ENCODE measurements at regions not wholly inside any gene's neighbourhood (a gene's known extent, or its start where the extent isn't known, plus 50 kb on each side); places are given as distances from the start of the nearest gene placed in this dataset.

GRCh38 chr10:33674986-33675599, 340.6 kb upstream of the NRP1 start:
- DNase-seq (ENCODE audit: low spot score), result no peak
- TF ChIP-seq CTCF (IDR thresholded peaks at IDR 0.05), result no peak
- no peaks in the 10 kb centered on the region for H3K27me3 ChIP-seq
- H3K9me3 ChIP-seq, result no peaks in the 10 kb centered on the region
- no peaks in the 10 kb centered on the region for H3K36me3 ChIP-seq
- H3K27ac ChIP-seq, result peak overlapping the region; percentile 54 to 55
- peaks cover 0 to 11% of the 10 kb centered on the region in 2 donors for H3K4me1 ChIP-seq
- H3K4me3 ChIP-seq, result peak overlapping the region in 1 of 2 donors; percentile 9

GRCh38 chr10:33674491-33674890, 340.0 kb upstream of the NRP1 start:
- no peak overlapping the region for H3K27ac ChIP-seq
- peaks cover 0 to 11% of the 10 kb centered on the region in 2 donors for H3K4me1 ChIP-seq
- H3K27me3 ChIP-seq, result no peaks in the 10 kb centered on the region
- DNase-seq (ENCODE audit: low spot score), result no peak
- H3K9me3 ChIP-seq, result no peaks in the 10 kb centered on the region
- H3K4me3 ChIP-seq, result no peak overlapping the region
- no peaks in the 10 kb centered on the region for H3K36me3 ChIP-seq
- no peak for TF ChIP-seq CTCF (IDR thresholded peaks at IDR 0.05)

- no peaks in the 10 kb centered on the region for H3K9me3 ChIP-seq
- H3K27me3 ChIP-seq, result no peaks in the 10 kb centered on the region
- no peak overlapping the region for H3K4me3 ChIP-seq
- H3K36me3 ChIP-seq, result no peaks in the 10 kb centered on the region
- no peak for TF ChIP-seq CTCF (IDR thresholded peaks at IDR 0.05)
- no peak overlapping the region for H3K27ac ChIP-seq
- peaks cover 0 to 11% of the 10 kb centered on the region in 2 donors for H3K4me1 ChIP-seq
- DNase-seq (ENCODE audit: low spot score), result no peak
Measured at GRCh38 chr10:33673839-33674415, 339.5 kb upstream of the NRP1 start.

DNA sequence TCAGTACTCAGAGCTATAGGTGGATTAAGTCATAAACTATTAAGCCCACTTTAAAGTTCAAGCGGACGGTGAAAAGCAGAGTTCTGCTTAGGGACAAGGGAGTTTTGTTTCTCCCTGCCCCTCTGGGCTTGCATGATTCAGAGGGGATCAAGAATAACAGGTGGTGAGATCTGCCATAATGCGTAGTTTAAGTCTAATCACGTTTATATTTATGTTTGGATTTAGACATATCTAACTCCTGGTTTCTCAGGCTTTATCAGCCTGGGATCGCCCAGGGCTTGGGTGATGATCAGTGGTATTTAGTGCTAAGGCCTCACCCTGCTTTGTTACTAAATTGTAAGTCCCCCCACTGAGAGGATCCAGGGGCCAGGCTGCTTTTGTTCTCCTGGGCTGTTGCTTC, 335.4 kb upstream of the NRP1 start:
- TF ChIP-seq CTCF (IDR thresholded peaks at IDR 0.05), result no peak
- H3K4me1 ChIP-seq, result no peaks in the 10 kb centered on the region
- DNase-seq (ENCODE audit: low spot score), result no peak
- H3K36me3 ChIP-seq, result no peaks in the 10 kb centered on the region
- no peak overlapping the region for H3K27ac ChIP-seq
- no peaks in the 10 kb centered on the region for H3K9me3 ChIP-seq
- H3K27me3 ChIP-seq, result no peaks in the 10 kb centered on the region
- no peak overlapping the region for H3K4me3 ChIP-seq

DNA sequence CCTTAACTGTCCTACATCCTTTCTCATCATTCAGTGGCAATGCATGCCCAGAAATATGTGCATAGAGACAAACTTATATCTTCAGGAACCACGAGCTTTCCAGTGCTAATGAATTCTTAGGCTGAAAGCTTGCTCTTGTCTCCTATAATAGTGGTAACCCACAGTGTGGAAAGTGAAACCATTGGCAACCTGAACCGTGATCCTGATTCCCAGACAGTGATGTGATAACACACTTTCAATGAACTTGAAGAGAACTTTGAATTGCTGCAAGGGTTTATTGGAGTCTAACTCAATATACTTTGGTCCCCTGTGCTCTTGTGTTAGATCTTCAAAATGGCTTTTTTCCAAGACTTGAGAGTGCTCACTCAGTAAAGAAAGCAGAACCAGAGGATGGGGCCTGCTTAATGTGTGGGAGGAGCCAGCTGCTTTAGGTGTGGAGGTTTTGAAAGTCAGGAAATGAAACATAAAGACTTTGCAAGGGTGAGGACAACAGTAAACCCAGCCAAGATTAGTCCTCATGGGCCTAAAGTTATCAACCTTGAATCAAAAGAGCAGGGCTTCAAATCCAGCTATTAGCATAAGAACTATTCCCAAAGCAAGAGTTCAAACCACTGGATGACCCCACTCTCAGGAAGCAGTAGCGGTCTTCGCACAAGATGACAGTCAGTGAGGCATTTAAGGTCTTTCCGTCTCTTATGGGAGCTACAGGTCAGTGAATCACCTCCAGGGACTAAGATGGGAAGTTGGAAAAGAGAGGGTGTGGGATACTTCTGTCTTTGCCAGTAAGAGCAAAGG, 332.4 kb upstream of the NRP1 start:
- H3K9me3 ChIP-seq, result peaks cover 0 to 5% of the 10 kb centered on the region in 2 donors
- no peaks in the 10 kb centered on the region for H3K27me3 ChIP-seq
- H3K27ac ChIP-seq, result no peak overlapping the region
- no peaks in the 10 kb centered on the region for H3K36me3 ChIP-seq
- peaks cover 0 to 4% of the 10 kb centered on the region in 2 donors for H3K4me1 ChIP-seq
- H3K4me3 ChIP-seq, result no peak overlapping the region
- no peak for TF ChIP-seq CTCF (IDR thresholded peaks at IDR 0.05)
- DNase-seq (ENCODE audit: low spot score), result no peak

Data from right atrium auricular region (tissue), 2 donors.